ENCODE measurements at regions not wholly inside any gene's neighbourhood (a gene's known extent, or its start where the extent isn't known, plus 50 kb on each side); places are given as distances from the start of the nearest gene placed in this dataset.
"Not testable (repeated sequence)": the region's sequence is repeated elsewhere in the genome, so short reads cannot be mapped to it uniquely, and the experiment has no call there.

DNA sequence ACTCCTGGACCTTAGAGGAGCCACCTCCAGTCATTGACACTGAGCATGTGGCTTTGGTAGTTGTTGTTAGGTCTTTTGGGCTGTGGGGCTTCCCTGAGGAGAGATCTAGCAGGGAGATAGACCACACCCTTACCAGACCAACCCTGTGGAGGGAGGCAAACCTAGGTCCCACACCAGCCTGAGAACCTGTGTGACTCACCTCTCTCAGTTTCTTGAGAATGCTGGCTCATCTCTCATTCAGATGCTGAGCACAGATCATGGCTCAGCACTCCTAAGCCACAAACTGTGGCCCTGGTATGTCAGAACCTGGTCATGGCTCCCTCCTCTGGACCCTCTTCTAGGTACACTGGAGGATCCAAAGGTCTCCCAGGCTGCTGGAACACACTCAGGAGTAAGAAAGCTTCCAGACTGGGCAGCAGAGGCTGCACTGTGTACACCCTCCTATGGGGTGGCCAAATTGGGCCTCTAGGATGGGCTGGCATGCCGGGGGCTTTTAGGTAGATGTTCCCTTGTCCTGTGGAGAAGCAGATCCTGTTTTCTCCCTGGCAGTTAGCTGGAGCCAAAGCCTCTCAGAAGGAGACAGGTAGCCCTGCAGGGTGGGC, 1294.5 kb downstream of the KHDRBS2 start:
- POLR2A ChIA-PET: no interaction called here
- CTCF ChIA-PET: no interaction called here

DNA sequence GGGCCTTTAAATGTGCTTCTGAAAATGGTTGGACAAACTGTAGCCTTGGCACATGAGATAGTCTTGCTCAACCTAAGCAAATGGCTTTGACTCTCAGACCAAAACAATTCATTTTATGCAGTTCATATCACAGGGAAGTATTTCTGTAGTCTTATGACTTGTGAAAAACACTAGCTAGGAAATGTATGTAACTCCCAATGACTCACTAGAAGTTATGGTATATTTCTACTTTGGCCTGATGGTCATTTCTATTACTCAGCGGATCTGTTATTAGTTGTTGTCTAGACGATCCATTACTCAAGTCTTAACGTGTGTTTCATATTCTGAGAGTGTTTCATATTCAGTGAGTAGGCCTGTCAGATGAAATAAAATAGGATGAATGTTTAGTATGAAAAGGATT, 1333.5 kb downstream of the KHDRBS2 start:
- ChIA-PET POLR2A (no interaction called here), CTCF (no interaction called here)

DNA sequence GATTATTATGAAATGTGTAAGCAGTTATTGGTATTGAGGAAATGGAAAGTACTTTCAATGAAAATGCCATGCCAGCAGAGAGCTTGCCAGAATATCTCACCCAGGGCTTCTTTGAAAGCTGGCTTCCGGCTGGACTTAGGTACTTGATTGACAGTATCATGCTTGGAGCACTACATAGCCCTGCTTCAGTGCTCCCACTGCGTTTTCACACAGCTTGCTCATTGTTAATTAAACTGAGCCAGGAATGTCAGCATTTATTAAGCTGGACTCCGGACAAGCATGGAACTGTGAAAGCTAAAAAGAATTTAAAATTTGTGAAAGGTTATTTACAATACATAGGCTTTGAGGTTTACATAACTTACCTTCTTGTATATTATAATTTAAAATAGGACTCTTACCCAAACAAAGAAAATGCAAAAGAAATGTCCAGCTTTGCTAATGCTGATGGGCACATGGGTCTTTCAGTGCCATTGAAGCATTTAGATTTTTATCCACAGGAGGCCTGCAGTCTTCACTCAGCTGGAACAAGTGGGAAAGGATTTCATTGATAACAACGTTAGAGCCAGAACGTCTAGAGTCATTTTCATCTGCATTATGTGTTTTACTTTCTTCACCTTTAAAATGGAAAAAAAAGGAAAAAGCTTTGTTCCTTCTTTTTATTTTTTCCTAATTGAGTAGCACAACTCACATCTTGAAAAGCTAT, 1335.7 kb downstream of the KHDRBS2 start:
- CTCF ChIA-PET, POLR2A ChIA-PET: not testable (repeated sequence)

DNA sequence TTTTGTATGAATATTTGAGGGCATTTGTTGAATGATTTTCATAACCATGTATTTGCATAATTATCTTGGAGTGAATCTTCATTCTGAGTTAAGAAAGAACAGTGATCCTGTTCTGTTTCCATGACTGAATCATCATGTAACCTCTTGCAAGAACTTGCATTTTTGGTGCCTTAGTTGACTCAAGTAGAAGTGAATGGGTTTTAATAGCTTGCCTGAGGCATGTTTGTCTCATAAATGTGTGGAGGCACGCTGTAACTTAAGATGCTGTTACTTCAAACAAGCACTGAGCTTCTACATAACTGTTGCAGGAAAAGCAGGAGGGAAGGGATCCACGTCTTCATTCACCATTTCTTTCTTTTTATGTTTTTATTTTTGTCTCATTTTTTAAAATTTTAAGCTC, 1338.6 kb downstream of the KHDRBS2 start:
- CTCF ChIA-PET, POLR2A ChIA-PET: not testable (repeated sequence)

- POLR2A ChIA-PET, CTCF ChIA-PET: not testable (repeated sequence)
Observed at GRCh38 chr6:60944803-60945202, 1341.2 kb downstream of the KHDRBS2 start.

GRCh38 chr6:60935970-60936369, 1350.1 kb downstream of the KHDRBS2 start:
- POLR2A ChIA-PET, CTCF ChIA-PET: not testable (repeated sequence)

- CTCF ChIA-PET, POLR2A ChIA-PET: not testable (repeated sequence)
Observed at GRCh38 chr6:60919652-60920051, 1366.4 kb downstream of the KHDRBS2 start.

DNA sequence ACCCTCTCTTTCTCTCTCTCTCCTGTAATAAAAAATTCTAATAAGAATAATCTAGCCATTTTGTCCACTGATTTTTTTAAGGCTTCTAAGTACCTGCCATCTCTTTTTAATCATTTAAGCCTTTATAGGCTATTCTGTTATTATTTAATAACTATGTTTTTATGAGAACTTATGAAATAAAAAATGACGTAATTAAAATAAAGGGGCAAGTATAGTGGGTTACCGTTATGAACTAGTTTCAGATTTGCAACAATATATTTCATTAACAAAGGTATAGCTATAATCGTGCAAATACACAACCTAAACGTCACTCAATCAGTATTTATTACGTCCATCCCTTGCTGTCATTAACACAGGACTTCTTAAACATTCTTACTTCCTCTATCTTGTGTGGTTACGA, 1382.2 kb downstream of the KHDRBS2 start:
- POLR2A ChIA-PET, CTCF ChIA-PET: not testable (repeated sequence)

- CTCF ChIA-PET, POLR2A ChIA-PET: not testable (repeated sequence)
Observed at GRCh38 chr6:60893374-60893773, 1392.7 kb downstream of the KHDRBS2 start.

- ChIA-PET POLR2A (no interaction called here), CTCF (no interaction called here)
Observed at GRCh38 chr6:60891606-60892005, 1394.4 kb downstream of the KHDRBS2 start.

DNA sequence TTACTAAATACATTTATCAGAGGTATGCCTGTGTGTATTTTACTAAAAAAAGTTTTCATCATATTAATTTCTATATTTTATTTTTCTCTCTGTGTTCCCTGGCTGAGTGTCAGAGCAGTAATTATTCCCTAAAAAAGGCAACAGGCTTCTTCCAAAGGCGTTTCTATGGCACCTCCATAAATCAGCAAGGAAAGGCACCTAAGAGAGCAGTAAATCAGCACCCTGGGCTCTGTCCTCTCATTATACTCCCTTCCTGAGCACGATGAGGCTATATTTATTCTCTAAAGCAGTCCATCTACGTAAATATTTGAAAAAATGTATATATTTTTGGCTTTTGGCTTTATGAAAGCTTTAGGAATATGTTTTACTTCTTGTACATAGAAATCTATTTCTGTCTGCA, 1408.6 kb downstream of the KHDRBS2 start:
- CTCF ChIA-PET, POLR2A ChIA-PET: not testable (repeated sequence)

- POLR2A ChIA-PET, CTCF ChIA-PET: not testable (repeated sequence)
Observed at GRCh38 chr6:60870779-60871178, 1415.2 kb downstream of the KHDRBS2 start.

DNA sequence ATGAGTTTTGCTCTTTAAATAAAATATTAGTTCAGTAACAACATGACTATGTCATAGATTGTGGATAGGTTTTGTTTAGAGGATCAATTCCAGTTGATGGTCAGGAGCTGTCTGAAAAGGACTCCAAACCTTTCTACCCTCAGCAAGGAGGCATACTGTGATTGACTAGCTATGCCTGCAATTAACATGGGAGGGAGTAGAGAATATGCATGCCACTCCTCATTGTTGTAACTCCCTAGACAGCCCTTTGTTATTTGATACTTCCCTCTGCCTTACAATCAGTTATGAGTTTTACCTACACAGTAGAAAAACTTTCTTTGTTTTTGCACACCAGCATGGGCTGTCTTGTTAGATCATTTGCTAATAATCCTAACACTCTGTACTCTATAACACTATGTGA, 1418.5 kb downstream of the KHDRBS2 start:
- CTCF ChIA-PET: no interaction called here

DNA sequence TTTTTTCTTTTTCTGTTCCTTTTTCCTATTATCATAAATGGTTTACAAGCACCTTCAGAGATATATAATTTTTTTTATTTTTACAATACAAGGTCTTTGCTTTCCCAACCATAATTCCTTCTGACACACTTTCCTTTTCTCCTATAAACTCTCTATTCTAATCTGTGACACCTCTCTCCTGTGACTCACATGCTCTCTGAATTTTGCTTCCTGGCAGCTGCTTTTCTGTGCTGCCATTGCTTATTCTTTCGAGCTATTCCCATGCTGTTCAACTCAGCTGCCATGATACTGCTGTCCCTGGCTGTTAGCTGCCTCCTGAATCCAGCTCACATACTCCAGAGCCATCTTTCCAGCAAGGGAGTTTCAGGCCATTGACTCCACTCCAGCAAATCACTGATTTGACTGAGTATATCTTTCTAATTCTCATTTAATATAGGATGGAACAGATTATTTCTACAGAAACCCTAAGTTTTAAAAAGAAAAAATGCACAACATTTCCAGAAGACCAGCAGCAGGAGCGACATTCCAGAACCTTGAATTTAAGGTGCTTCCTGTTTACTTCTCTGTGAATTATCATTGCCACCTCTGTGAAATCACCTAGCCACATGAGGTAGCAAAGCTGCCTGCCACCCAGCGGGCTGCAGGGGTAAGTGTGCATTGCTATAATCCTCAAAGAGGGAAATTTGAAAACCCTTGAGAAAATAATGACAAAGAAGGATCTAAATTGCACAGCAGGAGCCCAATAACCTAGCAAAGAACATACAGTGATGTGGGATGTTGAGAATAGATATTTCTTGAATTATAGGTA, 1442.6 kb downstream of the KHDRBS2 start:
- CTCF ChIA-PET, POLR2A ChIA-PET: not testable (repeated sequence)

More for the DNA sequence above, 1418.5 kb downstream of the KHDRBS2 start:
- POLR2A ChIA-PET: no interaction called here

DNA sequence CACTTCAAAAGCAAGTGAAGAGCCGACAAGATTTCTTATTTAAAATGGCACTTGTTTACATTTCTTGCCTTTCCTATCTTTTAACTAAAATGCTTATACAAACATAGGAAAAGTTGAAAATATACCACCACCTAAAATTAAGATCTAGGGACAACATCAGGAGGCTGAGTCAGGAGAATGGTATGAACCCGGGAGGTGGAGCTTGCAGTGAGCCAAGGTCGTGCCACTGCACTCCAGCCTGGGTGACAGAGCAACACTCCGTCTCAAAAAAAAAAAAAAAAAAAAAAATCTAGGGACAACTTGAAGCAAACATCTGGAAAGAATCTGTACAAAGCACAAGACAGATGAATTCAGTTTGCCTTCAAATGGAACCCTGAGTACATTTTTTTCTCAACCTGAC, 1455.3 kb downstream of the KHDRBS2 start:
- POLR2A ChIA-PET, CTCF ChIA-PET: not testable (repeated sequence)

GRCh38 chr6:60822597-60822996, 1463.4 kb downstream of the KHDRBS2 start:
- CTCF ChIA-PET, POLR2A ChIA-PET: not testable (repeated sequence)

- CTCF ChIA-PET, POLR2A ChIA-PET: not testable (repeated sequence)
Observed at GRCh38 chr6:60818072-60818471, 1468.0 kb downstream of the KHDRBS2 start.

GRCh38 chr6:60814784-60815183, 1471.2 kb downstream of the KHDRBS2 start:
- CTCF ChIA-PET, POLR2A ChIA-PET: not testable (repeated sequence)

GRCh38 chr6:60813897-60814596, 1472.0 kb downstream of the KHDRBS2 start:
- POLR2A ChIA-PET, CTCF ChIA-PET: not testable (repeated sequence)

DNA sequence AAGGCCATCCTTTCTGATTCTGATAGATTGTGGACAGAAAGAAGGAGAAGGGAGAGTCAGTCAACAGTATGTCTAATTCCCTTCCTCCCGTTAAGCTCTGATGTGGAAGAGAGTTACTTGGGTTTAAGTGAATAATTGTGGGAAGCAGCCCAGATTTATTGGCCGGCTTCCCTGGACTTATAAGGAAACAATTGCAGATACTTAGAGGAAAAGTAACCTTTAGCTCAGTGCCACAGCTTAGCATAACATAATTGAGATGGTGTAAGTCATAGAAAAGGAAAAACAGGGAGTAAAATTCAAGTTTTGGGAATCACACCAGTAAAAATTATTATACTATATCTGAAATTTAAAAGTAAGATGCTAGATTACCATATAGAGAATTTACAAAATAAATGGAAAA, 1475.8 kb downstream of the KHDRBS2 start:
- POLR2A ChIA-PET, CTCF ChIA-PET: not testable (repeated sequence)

- CTCF ChIA-PET, POLR2A ChIA-PET: not testable (repeated sequence)
Observed at GRCh38 chr6:60799146-60799545, 1486.9 kb downstream of the KHDRBS2 start.

All from activated CD8-positive, alpha-beta memory T cell treated with anti-CD3 and anti-CD28 coated beads for 36 hours (primary cell).